ENCODE measurements at regions not wholly inside any gene's neighbourhood (a gene's known extent, or its start where the extent isn't known, plus 50 kb on each side); places are given as distances from the start of the nearest gene placed in this dataset.

GRCh38 chr9:90137801-90138200, 504.8 kb downstream of the DIRAS2 start:
- Histone ChIP-seq H3F3A (ENCODE audit: insufficient read depth, low read length) (no peaks in the 10 kb centered on the region), H3K4me3 (ENCODE audit: low read depth, low read length, poor library complexity, severe bottlenecking) (no peak overlapping the region), H3K79me2 (ENCODE audit: insufficient read depth, low read length) (no peaks in the 10 kb centered on the region), H3K4me1 (ENCODE audit: insufficient read depth, low read length, severe bottlenecking) (no peaks in the 10 kb centered on the region), H3K27ac (ENCODE audit: low read depth, low read length, poor library complexity, severe bottlenecking) (no peak overlapping the region), H3K9me3 (ENCODE audit: low read length) (no peaks in the 10 kb centered on the region), H3K9me2 (ENCODE audit: low read depth, low read length) (no peaks in the 10 kb centered on the region), H4K20me1 (ENCODE audit: insufficient read depth, low read length) (no peaks in the 10 kb centered on the region), H2AFZ (ENCODE audit: low read length) (no peak overlapping the region), H3K36me3 (ENCODE audit: insufficient read depth, low read length) (no peaks in the 10 kb centered on the region), H3K9ac (ENCODE audit: low read length) (no peak overlapping the region), H3K4me2 (ENCODE audit: low read length) (no peak overlapping the region), H3K27me3 (ENCODE audit: insufficient read depth, low read length) (no peaks in the 10 kb centered on the region)
- TF ChIP-seq CTCF (IDR thresholded peaks at IDR 0.05; ENCODE audit: low read length), result no peak
- no peak for TF ChIP-seq EZH2 (IDR thresholded peaks at IDR 0.05; ENCODE audit: borderline replicate concordance, low read length)

GRCh38 chr9:90140131-90140818, 502.3 kb downstream of the DIRAS2 start:
- no peak overlapping the region for H3K4me2 ChIP-seq (ENCODE audit: low read length)
- H3K27ac ChIP-seq (ENCODE audit: low read depth, low read length, poor library complexity, severe bottlenecking), result no peak overlapping the region
- no peak overlapping the region for H2AFZ ChIP-seq (ENCODE audit: low read length)

GRCh38 chr9:90141723-90142122, 500.9 kb downstream of the DIRAS2 start:
- Histone ChIP-seq H3K4me1 (ENCODE audit: insufficient read depth, low read length, severe bottlenecking) (no peaks in the 10 kb centered on the region), H3K27ac (ENCODE audit: low read depth, low read length, poor library complexity, severe bottlenecking) (no peak overlapping the region), H3K9ac (ENCODE audit: low read length) (no peak overlapping the region), H2AFZ (ENCODE audit: low read length) (no peak overlapping the region), H3K4me3 (ENCODE audit: low read depth, low read length, poor library complexity, severe bottlenecking) (no peak overlapping the region), H4K20me1 (ENCODE audit: insufficient read depth, low read length) (no peaks in the 10 kb centered on the region), H3K79me2 (ENCODE audit: insufficient read depth, low read length) (no peaks in the 10 kb centered on the region), H3F3A (ENCODE audit: insufficient read depth, low read length) (no peaks in the 10 kb centered on the region), H3K27me3 (ENCODE audit: insufficient read depth, low read length) (no peaks in the 10 kb centered on the region), H3K4me2 (ENCODE audit: low read length) (no peak overlapping the region), H3K9me2 (ENCODE audit: low read depth, low read length) (no peaks in the 10 kb centered on the region), H3K9me3 (ENCODE audit: low read length) (no peaks in the 10 kb centered on the region), H3K36me3 (ENCODE audit: insufficient read depth, low read length) (no peaks in the 10 kb centered on the region)
- TF ChIP-seq CTCF (IDR thresholded peaks at IDR 0.05; ENCODE audit: low read length) (peak; percentile 58), EZH2 (IDR thresholded peaks at IDR 0.05; ENCODE audit: borderline replicate concordance, low read length) (no peak)

More at GRCh38 chr9:90140131-90140818, 502.3 kb downstream of the DIRAS2 start:
- Histone ChIP-seq H3K9me2 (ENCODE audit: low read depth, low read length) (no peaks in the 10 kb centered on the region), H3K36me3 (ENCODE audit: insufficient read depth, low read length) (no peaks in the 10 kb centered on the region), H4K20me1 (ENCODE audit: insufficient read depth, low read length) (no peaks in the 10 kb centered on the region), H3F3A (ENCODE audit: insufficient read depth, low read length) (no peaks in the 10 kb centered on the region), H3K79me2 (ENCODE audit: insufficient read depth, low read length) (no peaks in the 10 kb centered on the region), H3K27me3 (ENCODE audit: insufficient read depth, low read length) (no peaks in the 10 kb centered on the region), H3K9me3 (ENCODE audit: low read length) (no peaks in the 10 kb centered on the region), H3K9ac (ENCODE audit: low read length) (no peak overlapping the region), H3K4me3 (ENCODE audit: low read depth, low read length, poor library complexity, severe bottlenecking) (no peak overlapping the region), H3K4me1 (ENCODE audit: insufficient read depth, low read length, severe bottlenecking) (no peaks in the 10 kb centered on the region)
- no peak for TF ChIP-seq EZH2 (IDR thresholded peaks at IDR 0.05; ENCODE audit: borderline replicate concordance, low read length)

- Histone ChIP-seq H2AFZ (ENCODE audit: low read length) (no peak overlapping the region), H3K4me1 (ENCODE audit: insufficient read depth, low read length, severe bottlenecking) (no peaks in the 10 kb centered on the region), H3K9ac (ENCODE audit: low read length) (no peak overlapping the region), H3K79me2 (ENCODE audit: insufficient read depth, low read length) (no peaks in the 10 kb centered on the region), H3K4me3 (ENCODE audit: low read depth, low read length, poor library complexity, severe bottlenecking) (no peak overlapping the region), H3K9me2 (ENCODE audit: low read depth, low read length) (no peaks in the 10 kb centered on the region), H3K9me3 (ENCODE audit: low read length) (no peaks in the 10 kb centered on the region), H4K20me1 (ENCODE audit: insufficient read depth, low read length) (no peaks in the 10 kb centered on the region), H3K27me3 (ENCODE audit: insufficient read depth, low read length) (no peaks in the 10 kb centered on the region), H3F3A (ENCODE audit: insufficient read depth, low read length) (no peaks in the 10 kb centered on the region), H3K36me3 (ENCODE audit: insufficient read depth, low read length) (no peaks in the 10 kb centered on the region), H3K4me2 (ENCODE audit: low read length) (no peak overlapping the region), H3K27ac (ENCODE audit: low read depth, low read length, poor library complexity, severe bottlenecking) (no peak overlapping the region)
- TF ChIP-seq CTCF (IDR thresholded peaks at IDR 0.05; ENCODE audit: low read length) (peak; percentile 68), EZH2 (IDR thresholded peaks at IDR 0.05; ENCODE audit: borderline replicate concordance, low read length) (no peak)
Observed at GRCh38 chr9:90142580-90142979, 500.0 kb downstream of the DIRAS2 start.

Data from OCI-LY1 (cell line).